Left ventricle myocardium inferior (tissue), 1 donor: ENCODE measurements at regions not wholly inside any gene's neighbourhood (a gene's known extent, or its start where the extent isn't known, plus 50 kb on each side); places are given as distances from the start of the nearest gene placed in this dataset.

Source experiments
- DNase-seq: peaks from one replicate; pipeline ENCODE4 v3.0.0-alpha.2; 2020
- H3K27ac ChIP-seq: fragments of 200-600 bp; replicated peaks from 2 replicates; pipeline ENCODE4 v1.8.0; 2021
- H3K27me3 ChIP-seq: fragments of 200-600 bp; 2 replicates; pipeline ENCODE4 v1.8.0; 2021; ENCODE audit warnings: low read depth
- H3K36me3 ChIP-seq: fragments of 200-600 bp; 2 replicates; pipeline ENCODE4 v1.8.0; 2021
- H3K4me1 ChIP-seq: fragments of 200-600 bp; 2 replicates; pipeline ENCODE4 v1.8.0; 2021
- H3K4me3 ChIP-seq: fragments of 200-600 bp; 2 replicates; pipeline ENCODE4 v1.8.0; 2021; ENCODE audit warnings: mild to moderate bottlenecking, moderate library complexity
- H3K9me3 ChIP-seq: fragments of 200-600 bp; replicated peaks from 2 replicates; pipeline ENCODE4 v1.8.0; 2021
- intact Hi-C: fragments of 100-400 bp; cut with micrococcal nuclease; formaldehyde crosslinking; loops from one replicate; pipeline ENCODE4 v1.11.0; 2022
- TF ChIP-seq, protein P1 (sequence below): fragments of 200-600 bp; IDR thresholded peaks from 2 replicates; pipeline ENCODE4 v1.8.0; 2021; ENCODE audit warnings: antibody characterized with exemption, mild to moderate bottlenecking, borderline replicate concordance
- donor health status: DM: no; HTN: yes; CAD: no; lungs with severe emphysema.

DNA sequence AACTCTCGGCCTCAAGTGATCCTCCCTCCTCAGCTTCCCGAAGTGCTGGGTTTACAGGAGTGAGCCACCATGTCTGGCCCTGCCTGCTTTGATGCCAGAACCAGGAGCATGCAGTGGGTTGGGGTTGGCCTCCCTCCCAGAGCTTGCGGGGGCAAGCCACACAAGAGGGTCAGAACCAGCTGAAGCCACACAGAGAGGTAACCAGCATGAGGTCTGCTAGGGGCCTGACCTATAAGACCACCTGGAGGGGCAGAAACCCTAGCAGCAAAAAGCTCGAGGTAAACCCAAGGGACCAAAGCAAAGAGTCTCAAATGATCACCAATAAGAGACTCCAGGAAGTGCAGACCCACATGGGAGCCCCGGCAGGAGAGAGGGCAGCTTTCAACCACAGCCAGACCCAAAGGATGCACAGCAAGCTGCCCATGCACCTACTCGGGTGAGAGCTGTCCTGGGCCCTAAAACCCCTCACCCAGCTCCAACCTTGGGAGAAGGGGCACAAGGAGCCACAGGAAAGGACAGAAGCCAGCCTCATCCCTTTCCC lies 81.2 kb downstream of the TOMM20 start:
- peak overlapping the region; percentile 34 for H3K4me3 ChIP-seq
- no peaks in the 10 kb centered on the region for H3K27me3 ChIP-seq
- H3K4me1 ChIP-seq = peaks cover 58% of the 10 kb centered on the region
- H3K27ac ChIP-seq = peak overlapping the region; percentile 91
- TF ChIP-seq, protein P1, sequence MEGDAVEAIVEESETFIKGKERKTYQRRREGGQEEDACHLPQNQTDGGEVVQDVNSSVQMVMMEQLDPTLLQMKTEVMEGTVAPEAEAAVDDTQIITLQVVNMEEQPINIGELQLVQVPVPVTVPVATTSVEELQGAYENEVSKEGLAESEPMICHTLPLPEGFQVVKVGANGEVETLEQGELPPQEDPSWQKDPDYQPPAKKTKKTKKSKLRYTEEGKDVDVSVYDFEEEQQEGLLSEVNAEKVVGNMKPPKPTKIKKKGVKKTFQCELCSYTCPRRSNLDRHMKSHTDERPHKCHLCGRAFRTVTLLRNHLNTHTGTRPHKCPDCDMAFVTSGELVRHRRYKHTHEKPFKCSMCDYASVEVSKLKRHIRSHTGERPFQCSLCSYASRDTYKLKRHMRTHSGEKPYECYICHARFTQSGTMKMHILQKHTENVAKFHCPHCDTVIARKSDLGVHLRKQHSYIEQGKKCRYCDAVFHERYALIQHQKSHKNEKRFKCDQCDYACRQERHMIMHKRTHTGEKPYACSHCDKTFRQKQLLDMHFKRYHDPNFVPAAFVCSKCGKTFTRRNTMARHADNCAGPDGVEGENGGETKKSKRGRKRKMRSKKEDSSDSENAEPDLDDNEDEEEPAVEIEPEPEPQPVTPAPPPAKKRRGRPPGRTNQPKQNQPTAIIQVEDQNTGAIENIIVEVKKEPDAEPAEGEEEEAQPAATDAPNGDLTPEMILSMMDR = no peak
- intact Hi-C loops = no loop called here
- H3K9me3 ChIP-seq = no peaks in the 10 kb centered on the region
- no peak for DNase-seq
- H3K36me3 ChIP-seq = no peaks in the 10 kb centered on the region

- Histone ChIP-seq H3K27ac (peak overlapping the region; percentile 91), H3K9me3 (no peaks in the 10 kb centered on the region), H3K4me1 (peaks cover 44% of the 10 kb centered on the region), H3K36me3 (no peaks in the 10 kb centered on the region), H3K4me3 (no peak overlapping the region), H3K27me3 (no peaks in the 10 kb centered on the region)
- TF ChIP-seq, protein P1 = no peak
- intact Hi-C loops = no loop called here
- DNase-seq = no peak
These were observed 82.6 kb downstream of the TOMM20 start for GRCh38 chr1:235045921-235046601.

GRCh38 chr1:235045034-235045690 lies 83.5 kb downstream of the TOMM20 start:
- Histone ChIP-seq H3K9me3 (no peaks in the 10 kb centered on the region), H3K27me3 (no peaks in the 10 kb centered on the region), H3K4me1 (peaks cover 35% of the 10 kb centered on the region), H3K27ac (no peak overlapping the region), H3K4me3 (no peak overlapping the region), H3K36me3 (no peaks in the 10 kb centered on the region)
- DNase-seq = no peak
- TF ChIP-seq, protein P1 = no peak
- intact Hi-C loops = no loop called here

GRCh38 chr1:235043234-235043633 lies 85.4 kb downstream of the TOMM20 start:
- Histone ChIP-seq H3K27me3 (no peaks in the 10 kb centered on the region), H3K9me3 (peaks cover 17% of the 10 kb centered on the region), H3K36me3 (no peaks in the 10 kb centered on the region), H3K4me1 (peaks cover 17% of the 10 kb centered on the region), H3K27ac (no peak overlapping the region), H3K4me3 (no peak overlapping the region)
- TF ChIP-seq, protein P1 = no peak
- intact Hi-C loops = no loop called here
- no peak for DNase-seq

DNA sequence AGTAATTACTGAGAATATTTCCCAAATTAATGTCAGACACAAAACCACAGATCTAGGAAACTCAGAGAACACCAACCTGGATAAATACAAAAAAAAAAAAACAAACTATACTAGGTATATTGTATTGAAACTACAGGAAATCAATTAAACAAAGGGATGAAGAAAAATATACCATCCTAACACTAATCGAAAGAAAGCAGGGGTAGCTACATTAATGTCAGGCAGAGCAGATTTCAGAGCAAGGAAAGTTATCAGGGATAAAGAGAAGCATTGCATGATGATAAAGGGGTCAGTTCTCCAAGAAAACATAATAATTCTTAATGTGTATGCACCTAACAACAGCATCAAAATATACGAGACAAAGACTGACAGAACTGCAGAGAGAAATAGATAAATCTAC lies 89.9 kb downstream of the TOMM20 start:
- TF ChIP-seq, protein P1 = no peak

More for the DNA sequence above, 89.9 kb downstream of the TOMM20 start:
- intact Hi-C loops = no loop called here
- H3K4me3 ChIP-seq = no peak overlapping the region
- H3K27ac ChIP-seq = no peak overlapping the region
- H3K4me1 ChIP-seq = no peaks in the 10 kb centered on the region
- H3K36me3 ChIP-seq = no peaks in the 10 kb centered on the region
- DNase-seq = no peak
- H3K9me3 ChIP-seq = peaks cover 20% of the 10 kb centered on the region
- H3K27me3 ChIP-seq = no peaks in the 10 kb centered on the region
